Activated CD4-positive, CD25-positive, alpha-beta regulatory T cell treated with anti-CD3 and anti-CD28 coated beads, Interleukin-2, amount 50 U/mL, for 16 hours (primary cell): ENCODE measurements at regions not wholly inside any gene's neighbourhood (a gene's known extent, or its start where the extent isn't known, plus 50 kb on each side); places are given as distances from the start of the nearest gene placed in this dataset.

Experiments
- DNase-seq: peaks from one replicate; pipeline ENCODE4 v3.0.0-alpha.2; 2020; ENCODE audit warnings: low read depth, low spot score

- DNase-seq, result no peak
Measured at GRCh38 chr4:26137288-26137687, 183.5 kb upstream of the RBPJ start.

DNA sequence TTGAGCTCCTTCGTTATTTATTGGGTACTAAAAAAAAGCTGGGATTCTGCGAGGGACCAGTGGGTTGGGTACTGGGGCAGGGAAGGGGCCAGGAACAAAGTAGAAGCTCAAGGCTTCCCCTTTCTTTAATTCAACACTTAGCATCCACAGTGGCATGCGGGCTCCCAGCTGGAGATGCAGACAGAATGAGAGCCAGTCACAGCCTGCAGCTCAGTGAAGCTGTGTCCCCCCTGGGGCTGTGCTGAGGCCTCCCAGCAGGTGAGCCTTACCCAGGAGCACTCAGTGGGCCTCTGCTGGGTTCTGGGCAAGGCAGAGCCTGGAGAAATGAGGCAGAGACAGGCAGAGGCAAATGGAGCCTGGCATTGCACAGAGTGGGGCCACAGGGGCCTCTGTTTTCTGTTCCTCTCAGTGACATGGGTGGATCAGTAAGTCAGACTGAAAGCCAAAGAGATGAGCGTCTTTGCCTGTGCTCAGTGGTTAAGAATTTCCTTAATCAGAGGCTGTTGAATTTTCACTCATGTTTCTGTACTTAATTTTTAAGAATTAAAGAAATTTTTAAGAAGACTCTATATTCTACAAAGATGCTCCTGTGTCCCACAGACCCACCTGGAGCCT lies 181.4 kb upstream of the RBPJ start:
- no peak for DNase-seq

GRCh38 chr4:26140150-26140898 lies 180.5 kb upstream of the RBPJ start:
- no peak for DNase-seq

GRCh38 chr4:26141051-26141721 lies 179.6 kb upstream of the RBPJ start:
- no peak for DNase-seq

- no peak for DNase-seq
Measured at GRCh38 chr4:26141911-26142638, 178.7 kb upstream of the RBPJ start.

DNA sequence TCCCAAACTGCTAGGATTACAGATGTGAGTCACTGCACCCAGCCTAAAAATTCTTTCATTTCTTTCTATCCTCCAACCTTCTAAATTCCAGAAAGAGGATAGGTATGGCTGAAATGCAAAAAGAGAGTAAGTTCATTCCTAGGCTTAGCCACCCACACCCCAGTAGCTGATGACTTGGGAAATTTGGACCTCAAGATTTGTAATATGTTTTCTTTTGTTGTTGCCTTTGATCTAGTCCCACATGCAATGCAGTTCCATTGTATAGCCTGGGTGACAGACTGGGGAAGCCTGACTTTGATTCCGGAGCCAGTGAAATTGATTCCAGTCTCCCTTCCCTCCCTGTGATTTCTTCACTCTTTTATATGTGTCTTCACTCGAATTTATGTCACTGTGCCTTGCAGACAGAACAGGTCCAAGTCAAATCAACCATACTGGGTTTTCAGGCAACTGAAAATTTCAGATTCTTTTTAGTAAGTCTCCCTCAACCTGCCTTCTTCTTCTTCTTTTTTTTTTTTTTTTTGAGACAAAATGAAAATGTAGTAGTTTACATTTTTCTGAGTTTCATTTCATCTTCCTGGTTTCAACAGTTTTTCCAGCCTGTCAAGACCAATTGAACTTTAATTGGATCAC lies 176.2 kb upstream of the RBPJ start:
- DNase-seq, result no peak

DNA sequence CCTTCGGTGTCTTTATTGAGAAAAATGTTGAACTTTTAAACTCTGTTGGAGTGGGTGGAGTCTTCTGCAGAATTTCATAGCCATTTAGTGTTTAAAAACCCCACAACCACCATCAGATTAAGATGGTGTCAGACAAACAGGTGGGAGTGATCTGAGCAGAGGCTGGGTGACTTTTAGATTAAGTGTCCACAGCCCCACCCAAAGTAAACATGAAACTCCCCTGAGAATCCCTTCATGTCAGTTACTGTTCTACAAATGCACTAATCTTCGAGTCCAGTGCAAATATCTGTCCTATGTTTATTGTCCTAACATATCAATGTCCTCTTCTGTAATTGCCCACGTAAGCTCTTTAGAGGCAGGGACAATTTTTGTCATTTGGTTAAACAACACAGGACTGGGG lies 175.6 kb upstream of the RBPJ start:
- no peak for DNase-seq

GRCh38 chr4:26148927-26149326 lies 171.9 kb upstream of the RBPJ start:
- no peak for DNase-seq

- DNase-seq, result no peak
Measured at GRCh38 chr4:26150948-26151347, 169.9 kb upstream of the RBPJ start.

- DNase-seq, result no peak
Measured at GRCh38 chr4:26151615-26152014, 169.2 kb upstream of the RBPJ start.

DNA sequence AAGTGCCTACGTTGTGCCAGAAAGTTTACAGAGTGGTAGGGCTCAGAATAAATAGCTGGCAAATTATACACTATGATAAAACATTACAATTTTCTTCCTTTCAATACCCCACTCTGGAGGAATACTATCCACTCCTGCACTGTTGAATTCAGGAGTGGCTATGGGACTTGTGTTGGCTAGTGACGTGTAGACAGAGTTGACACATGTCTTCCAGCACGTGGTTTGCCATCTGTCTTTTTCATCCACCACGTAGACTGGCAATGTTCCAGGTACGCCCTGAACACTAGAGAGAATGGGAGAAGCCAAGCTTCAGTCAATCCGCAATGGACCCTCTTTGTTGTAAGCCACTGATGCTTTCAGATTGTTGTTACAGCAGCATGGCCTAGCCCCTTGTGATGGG lies 168.8 kb upstream of the RBPJ start:
- no peak for DNase-seq

DNA sequence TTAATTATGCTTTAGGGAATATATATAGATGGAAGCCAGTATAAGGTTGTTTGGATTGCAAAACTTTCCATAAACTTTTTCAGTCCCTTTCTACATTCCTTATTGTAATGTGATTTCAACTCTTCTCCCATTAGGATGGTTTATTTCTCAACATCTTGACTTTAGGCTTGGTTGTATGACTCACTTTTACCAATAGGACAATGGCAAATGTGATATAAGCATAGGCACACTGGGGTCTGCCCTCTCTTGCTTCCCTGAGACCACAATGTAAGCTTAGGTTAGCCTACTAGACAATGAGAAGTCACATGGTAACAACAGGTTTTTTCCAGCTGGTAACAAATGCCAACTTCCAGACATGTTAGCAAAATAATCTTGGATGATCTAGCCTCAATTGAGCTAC lies 163.3 kb upstream of the RBPJ start:
- no peak for DNase-seq

- DNase-seq, result no peak
Measured at GRCh38 chr4:26160591-26160990, 160.2 kb upstream of the RBPJ start.

- DNase-seq, result no peak
Measured at GRCh38 chr4:26161030-26161824, 159.6 kb upstream of the RBPJ start.

- no peak for DNase-seq
Measured at GRCh38 chr4:26162101-26162500, 158.7 kb upstream of the RBPJ start.

- no peak for DNase-seq
Measured at GRCh38 chr4:26163425-26164362, 157.1 kb upstream of the RBPJ start.

DNA sequence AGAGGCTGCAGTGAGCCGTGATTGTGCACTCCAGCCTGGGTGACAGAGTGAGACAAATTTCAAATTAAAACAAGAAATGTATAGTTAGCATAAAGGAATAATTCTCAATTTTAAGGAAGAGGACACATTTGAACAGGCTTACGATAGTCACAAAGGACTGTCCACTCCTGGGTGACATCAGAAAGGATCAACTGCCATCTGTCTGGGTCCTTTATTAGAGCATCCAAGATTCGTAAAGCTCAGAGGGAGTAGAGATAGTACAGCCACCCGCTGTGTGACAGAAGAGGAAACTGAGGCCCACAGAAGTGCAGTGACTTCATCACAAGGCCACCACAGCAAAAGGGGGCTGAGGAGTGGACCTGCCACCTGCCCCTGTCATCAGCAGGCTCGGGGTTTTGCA lies 149.3 kb upstream of the RBPJ start:
- no peak for DNase-seq

GRCh38 chr4:26171941-26172340 lies 148.9 kb upstream of the RBPJ start:
- DNase-seq, result no peak

GRCh38 chr4:26173619-26174018 lies 147.2 kb upstream of the RBPJ start:
- no peak for DNase-seq

DNA sequence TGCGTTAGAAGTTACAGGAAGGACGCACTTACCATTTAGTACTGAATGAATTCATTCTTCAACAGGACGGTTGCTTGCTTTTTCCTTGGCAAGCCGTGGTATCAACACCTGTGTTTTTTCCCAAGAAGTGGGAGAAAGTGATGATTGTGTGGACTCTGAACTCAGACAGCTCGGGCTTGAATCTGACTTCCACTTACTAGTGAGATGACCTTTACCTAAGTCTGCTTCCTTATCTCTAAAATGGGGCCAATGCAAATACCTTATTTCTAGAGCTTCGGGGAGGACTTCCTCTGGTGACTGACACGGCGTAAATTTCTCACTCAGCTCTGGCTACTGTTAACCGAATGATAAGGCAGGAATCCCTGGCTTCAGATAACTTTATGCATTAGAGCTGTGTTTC lies 146.8 kb upstream of the RBPJ start:
- no peak for DNase-seq
